AG08395 (cell line): ENCODE measurements at regions not wholly inside any gene's neighbourhood (a gene's known extent, or its start where the extent isn't known, plus 50 kb on each side); places are given as distances from the start of the nearest gene placed in this dataset.
A peak's percentile ranks its signal among the peaks of the same experiment; 100 is the strongest.
"Not testable (repeated sequence)": the region's sequence is repeated elsewhere in the genome, so short reads cannot be mapped to it uniquely, and the experiment has no call there.

Experiments used
- DNase-seq: peaks from one replicate; pipeline ENCODE4 v3.0.0; 2012; ENCODE audit warnings: mixed read lengths, low spot score

GRCh38 chr14:38404100-38404541, 148.2 kb upstream of the CLEC14A start:
- peak; percentile 63 for DNase-seq

- DNase-seq: no peak
Observed at GRCh38 chr14:38400751-38401150, 144.9 kb upstream of the CLEC14A start.

- DNase-seq: no peak
Observed at GRCh38 chr14:38399652-38400051, 143.8 kb upstream of the CLEC14A start.

- DNase-seq: no peak
Observed at GRCh38 chr14:38394767-38395166, 138.9 kb upstream of the CLEC14A start.

GRCh38 chr14:38394064-38394463, 138.2 kb upstream of the CLEC14A start:
- no peak for DNase-seq

- peak; percentile 11 for DNase-seq
Observed at GRCh38 chr14:38391334-38391733, 135.4 kb upstream of the CLEC14A start.

- peak; percentile 53 for DNase-seq
Observed at GRCh38 chr14:38389681-38390080, 133.8 kb upstream of the CLEC14A start.

- peak; percentile 13 for DNase-seq
Observed at GRCh38 chr14:38387821-38388220, 131.9 kb upstream of the CLEC14A start.

GRCh38 chr14:38385836-38386235, 129.9 kb upstream of the CLEC14A start:
- DNase-seq: no peak

GRCh38 chr14:38385343-38385742, 129.4 kb upstream of the CLEC14A start:
- no peak for DNase-seq

GRCh38 chr14:38384741-38385140, 128.8 kb upstream of the CLEC14A start:
- no peak for DNase-seq

GRCh38 chr14:38367922-38368321, 112.0 kb upstream of the CLEC14A start:
- no peak for DNase-seq

- no peak for DNase-seq
Observed at GRCh38 chr14:38366374-38366773, 110.5 kb upstream of the CLEC14A start.

GRCh38 chr14:38363217-38363616, 107.3 kb upstream of the CLEC14A start:
- DNase-seq: no peak

GRCh38 chr14:38357557-38357956, 101.7 kb upstream of the CLEC14A start:
- peak; percentile 87 for DNase-seq

GRCh38 chr14:38355473-38355872, 99.6 kb upstream of the CLEC14A start:
- not testable (repeated sequence) for DNase-seq

- DNase-seq: no peak
Observed at GRCh38 chr14:38350102-38350501, 94.2 kb upstream of the CLEC14A start.

GRCh38 chr14:38342803-38343202, 86.9 kb upstream of the CLEC14A start:
- peak; percentile 81 for DNase-seq

GRCh38 chr14:38339696-38340095, 83.8 kb upstream of the CLEC14A start:
- DNase-seq: peak; percentile 57

GRCh38 chr14:38336298-38336697, 80.4 kb upstream of the CLEC14A start:
- DNase-seq: no peak

GRCh38 chr14:38330275-38330674, 74.4 kb upstream of the CLEC14A start:
- no peak for DNase-seq

- DNase-seq: no peak
Observed at GRCh38 chr14:38329246-38329645, 73.4 kb upstream of the CLEC14A start.

GRCh38 chr14:38316922-38317321, 61.0 kb upstream of the CLEC14A start:
- no peak for DNase-seq

GRCh38 chr14:38311655-38312054, 55.8 kb upstream of the CLEC14A start:
- DNase-seq: no peak
